H9 (cell line): ENCODE measurements at regions not wholly inside any gene's neighbourhood (a gene's known extent, or its start where the extent isn't known, plus 50 kb on each side); places are given as distances from the start of the nearest gene placed in this dataset.
"Not testable (repeated sequence)": the region's sequence is repeated elsewhere in the genome, so short reads cannot be mapped to it uniquely, and the experiment has no call there.

Experiments
- DNase-seq: peaks from one replicate; pipeline ENCODE4 v3.0.0-alpha.2; 2017
- H2AFZ ChIP-seq: one replicate; pipeline ENCODE4 v1.6.1; 2013; ENCODE audit warnings: mild to moderate bottlenecking, low read length, control low read depth, moderate library complexity
- H2AK5ac ChIP-seq: 2 replicates; pipeline ENCODE4 v1.6.1; 2013; ENCODE audit warnings: low read length, control low read depth, mixed read lengths; ENCODE audit not compliant: insufficient read length
- H2BK120ac ChIP-seq: one replicate; pipeline ENCODE4 v1.6.1; 2013; ENCODE audit warnings: low read depth, mild to moderate bottlenecking, low read length, control low read depth, inconsistent platforms; ENCODE audit not compliant: poor library complexity, severe bottlenecking
- H2BK12ac ChIP-seq: 2 replicates; pipeline ENCODE4 v1.6.1; 2013; ENCODE audit warnings: low read length, control low read depth, mixed read lengths, low read depth; ENCODE audit not compliant: insufficient read length
- H2BK15ac ChIP-seq: 2 replicates; pipeline ENCODE4 v1.6.1; 2013; ENCODE audit warnings: low read depth, low read length, control low read depth
- H2BK20ac ChIP-seq: one replicate; pipeline ENCODE4 v1.6.1; 2013; ENCODE audit warnings: low read depth, mild to moderate bottlenecking, low read length, control low read depth, inconsistent platforms; ENCODE audit not compliant: poor library complexity, severe bottlenecking
- H2BK5ac ChIP-seq: 2 replicates; pipeline ENCODE4 v1.6.1; 2013; ENCODE audit warnings: low read length, control low read depth, mixed read lengths; ENCODE audit not compliant: insufficient read length
- H3K14ac ChIP-seq: 2 replicates; pipeline ENCODE4 v1.6.1; 2013; ENCODE audit warnings: low read length, control low read depth; ENCODE audit not compliant: insufficient read depth
- H3K18ac ChIP-seq: 2 replicates; pipeline ENCODE4 v1.6.1; 2013; ENCODE audit warnings: low read depth, mild to moderate bottlenecking, mixed read lengths, low read length, control low read depth; ENCODE audit not compliant: insufficient read length
- H3K23ac ChIP-seq: 2 replicates; pipeline ENCODE4 v1.6.1; 2013; ENCODE audit warnings: low read length, control low read depth, mixed read lengths, low read depth; ENCODE audit not compliant: insufficient read length
- H3K23me2 ChIP-seq: 2 replicates; pipeline ENCODE4 v1.6.1; 2013; ENCODE audit warnings: low read depth, mild to moderate bottlenecking, mixed read lengths, low read length, control low read depth; ENCODE audit not compliant: insufficient read length, poor library complexity, severe bottlenecking
- H3K27ac ChIP-seq: 2 replicates; pipeline ENCODE4 v1.5.1; 2013; ENCODE audit warnings: low read length, control low read depth, mixed read lengths, low read depth; ENCODE audit not compliant: insufficient read length
- H3K27me3 ChIP-seq: 2 replicates; pipeline ENCODE4 v1.6.1; 2013; ENCODE audit warnings: low read length, control low read depth, inconsistent platforms; ENCODE audit not compliant: insufficient read depth
- H3K4ac ChIP-seq: 2 replicates; pipeline ENCODE4 v1.6.1; 2013; ENCODE audit warnings: low read depth, mild to moderate bottlenecking, control low read depth, inconsistent platforms, low read length, moderate library complexity
- H3K4me1 ChIP-seq: 2 replicates; pipeline ENCODE4 v1.6.1; 2013; ENCODE audit warnings: low read length, control low read depth, inconsistent platforms; ENCODE audit not compliant: insufficient read depth
- H3K4me2 ChIP-seq: 2 replicates; pipeline ENCODE4 v1.6.1; 2013; ENCODE audit warnings: low read length, control low read depth, mixed read lengths; ENCODE audit not compliant: insufficient read length, insufficient read depth
- H3K56ac ChIP-seq: 2 replicates; pipeline ENCODE4 v1.6.1; 2013; ENCODE audit warnings: low read depth, mild to moderate bottlenecking, mixed read lengths, low read length, control low read depth; ENCODE audit not compliant: insufficient read length
- H3K79me1 ChIP-seq: 2 replicates; pipeline ENCODE4 v1.6.1; 2013; ENCODE audit warnings: low read depth, mild to moderate bottlenecking, moderate library complexity, low read length, control low read depth, inconsistent platforms; ENCODE audit not compliant: insufficient read depth, poor library complexity, severe bottlenecking
- H3K79me2 ChIP-seq: 2 replicates; pipeline ENCODE4 v1.6.1; 2013; ENCODE audit warnings: low read length, control low read depth, inconsistent platforms; ENCODE audit not compliant: insufficient read depth
- H3K9ac ChIP-seq: 2 replicates; pipeline ENCODE4 v1.6.1; 2013; ENCODE audit warnings: low read length, control low read depth, mixed read lengths; ENCODE audit not compliant: insufficient read length; ENCODE audit errors: extremely low read depth
- H3K9me3 ChIP-seq: one replicate; pipeline ENCODE4 v1.6.1; 2013; ENCODE audit warnings: low read depth, low read length, inconsistent platforms; ENCODE audit not compliant: control insufficient read depth
- H3T11ph ChIP-seq: one replicate; pipeline ENCODE4 v1.6.1; 2013; ENCODE audit warnings: mild to moderate bottlenecking, low read length, control low read depth, inconsistent platforms
- H4K20me1 ChIP-seq: one replicate; pipeline ENCODE4 v1.6.1; 2013; ENCODE audit not compliant: control insufficient read depth, insufficient read length, insufficient read depth
- H4K5ac ChIP-seq: 2 replicates; pipeline ENCODE4 v1.6.1; 2013; ENCODE audit warnings: low read depth, mild to moderate bottlenecking, mixed read lengths, low read length, control low read depth; ENCODE audit not compliant: insufficient read length
- H4K8ac ChIP-seq: replicated peaks from 2 replicates; pipeline ENCODE4 v1.6.1; 2013; ENCODE audit warnings: low read length, control low read depth, mixed read lengths, low read depth; ENCODE audit not compliant: insufficient read length
- H4K91ac ChIP-seq: 2 replicates; pipeline ENCODE4 v1.6.1; 2013; ENCODE audit warnings: low read depth, mild to moderate bottlenecking, moderate library complexity, mixed read lengths, low read length, control low read depth; ENCODE audit not compliant: insufficient read length
- H3K27ac Mint-ChIP-seq, 3 experiments: 2 replicates in 2 of 3; 3 replicates in 1 of 3; pipeline ENCODE4 v1.8.0; 2020 to 2021; ENCODE audit warnings: mixed read lengths in 3 of 3, mild to moderate bottlenecking in 1 of 3, moderate library complexity in 1 of 3
- H3K27me3 Mint-ChIP-seq: 2 replicates; pipeline ENCODE4 v1.8.0; 2021; ENCODE audit warnings: low read depth, mild to moderate bottlenecking, moderate library complexity, mixed read lengths
- H3K36me3 Mint-ChIP-seq, 3 experiments: 2 replicates in 2 of 3; 3 replicates in 1 of 3; pipeline ENCODE4 v1.8.0; 2020 to 2021; ENCODE audit warnings: low read depth in 3 of 3, mixed read lengths in 3 of 3; ENCODE audit not compliant: insufficient read depth in 1 of 3
- H3K4me1 Mint-ChIP-seq, 2 experiments: 2 replicates each; pipeline ENCODE4 v1.8.0; 2020; ENCODE audit warnings: mixed read lengths in 2 of 2
- H3K4me3 Mint-ChIP-seq, 2 experiments: 2 replicates in 1 of 2; 3 replicates in 1 of 2; pipeline ENCODE4 v1.8.0; 2020 to 2021; ENCODE audit warnings: mild to moderate bottlenecking in 2 of 2, mixed read lengths in 2 of 2, moderate library complexity in 1 of 2
- H3K9me3 Mint-ChIP-seq, 2 experiments: 2 replicates in 1 of 2; 3 replicates in 1 of 2; pipeline ENCODE4 v1.8.0; 2020; ENCODE audit warnings: mild to moderate bottlenecking in 2 of 2, mixed read lengths in 2 of 2, moderate library complexity in 1 of 2
- CTCF ChIP-seq: fragments of 200-600 bp; sonication (generic); conservative IDR thresholded peaks from 3 replicates; pipeline ENCODE4 v1.8.0; 2021; ENCODE audit warnings: antibody characterized with exemption, mild to moderate bottlenecking
- WGBS: extraction: QIAGEN DNeasy Blood & Tissue Kit; methylation state at CpG from one replicate; pipeline ENCODE4 v1.1.7; 2013; ENCODE audit warnings: missing lambda C conversion rate, low lambda C conversion rate, mixed read lengths; ENCODE audit not compliant: insufficient read length; ENCODE audit errors: extremely low coverage; 5-methylcytosine and 5-hydroxymethylcytosine counted together

- Histone ChIP-seq H2BK20ac (no peak overlapping the region), H2BK120ac (no peak overlapping the region), H3K27me3 (no peaks in the 10 kb centered on the region), H4K20me1 (no peaks in the 10 kb centered on the region), H4K5ac (no peak overlapping the region), H4K91ac (no peak overlapping the region), H3K9ac (no peak overlapping the region), H2AK5ac (no peak overlapping the region), H3K4ac (no peak overlapping the region), H4K8ac (no peak overlapping the region), H2BK12ac (no peak overlapping the region), H2AFZ (no peak overlapping the region), H3K14ac (no peak overlapping the region), H3K79me2 (no peaks in the 10 kb centered on the region), H3K23ac (no peak overlapping the region), H3T11ph (no peak overlapping the region), H3K79me1 (no peaks in the 10 kb centered on the region), H3K9me3 (no peaks in the 10 kb centered on the region), H3K4me2 (no peak overlapping the region), H3K56ac (no peak overlapping the region), H2BK5ac (no peak overlapping the region), H3K4me1 (no peaks in the 10 kb centered on the region), H2BK15ac (no peak overlapping the region), H3K23me2 (no peaks in the 10 kb centered on the region), H3K18ac (no peak overlapping the region), H3K27ac (no peak overlapping the region)
- peaks cover 0 to 7% of the 10 kb centered on the region in 2 experiments; a peak in 2 of 4 replicates for H3K4me1 Mint-ChIP-seq
- H3K27ac Mint-ChIP-seq: no peak overlapping the region
- H3K27me3 Mint-ChIP-seq: no peaks in the 10 kb centered on the region
- no peak overlapping the region for H3K4me3 Mint-ChIP-seq
- no CpG with 5 or more reads among the region's 10 CpGs for WGBS
- DNase-seq: no peak
- TF ChIP-seq CTCF: no peak
- peaks cover 14 to 18% of the 10 kb centered on the region in 2 experiments; a peak in 4 of 5 replicates for H3K9me3 Mint-ChIP-seq
- H3K36me3 Mint-ChIP-seq: peaks cover 0 to 17% (median 6%) of the 10 kb centered on the region in 3 experiments; a peak in 4 of 7 replicates
These were observed 77.9 kb upstream of the AADAT start for GRCh38 chr4:170167678-170168077.

- not testable (repeated sequence) for H3K4me1 ChIP-seq, H4K91ac ChIP-seq, H2BK5ac ChIP-seq, H4K5ac ChIP-seq, H2AK5ac ChIP-seq, DNase-seq, H3K4me3 Mint-ChIP-seq, H3K4me1 Mint-ChIP-seq, H3K56ac ChIP-seq, H3T11ph ChIP-seq, H3K4ac ChIP-seq, H2BK15ac ChIP-seq, H2BK120ac ChIP-seq, H3K9ac ChIP-seq, H3K18ac ChIP-seq, H3K23me2 ChIP-seq, H2BK12ac ChIP-seq, H2AFZ ChIP-seq, H3K27me3 Mint-ChIP-seq, H3K79me2 ChIP-seq, H4K8ac ChIP-seq, H3K27ac Mint-ChIP-seq, H3K14ac ChIP-seq, H4K20me1 ChIP-seq, H3K9me3 ChIP-seq, H3K27ac ChIP-seq, H2BK20ac ChIP-seq, H3K27me3 ChIP-seq, H3K4me2 ChIP-seq, H3K23ac ChIP-seq, H3K79me1 ChIP-seq
- Mint-ChIP-seq H3K36me3 (peaks cover 0 to 17% (median 6%) of the 10 kb centered on the region in 3 experiments; a peak in 4 of 7 replicates), H3K9me3 (peaks cover 14 to 18% of the 10 kb centered on the region in 2 experiments; a peak in 4 of 5 replicates)
- WGBS: no CpG with 5 or more reads among the region's 26 CpGs
These were observed 76.4 kb upstream of the AADAT start for GRCh38 chr4:170166193-170166592.
